Cardiac muscle cell (in vitro differentiated cells and primary cell): ENCODE measurements at regions not wholly inside any gene's neighbourhood (a gene's known extent, or its start where the extent isn't known, plus 50 kb on each side); places are given as distances from the start of the nearest gene placed in this dataset.
"Not testable (repeated sequence)": the region's sequence is repeated elsewhere in the genome, so short reads cannot be mapped to it uniquely, and the experiment has no call there.

ENCODE experiments used
- DNase-seq, 2 donors: peaks; one replicate each; pipeline versions ENCODE4 v3.0.0 to v3.0.0-alpha.2; 2010 to 2017; ENCODE audit warnings: low read depth in 1 of 2, low spot score in 1 of 2
- H3K27ac ChIP-seq: fragments of 200-600 bp; sonication (generic); 2 replicates; pipeline ENCODE4 v1.5.1; 2016
- H3K27me3 ChIP-seq: fragments of 200-600 bp; sonication (generic); 2 replicates; pipeline ENCODE4 v1.6.0; 2016; ENCODE audit warnings: control low read depth
- H3K36me3 ChIP-seq: fragments of 200-600 bp; sonication (generic); 2 replicates; pipeline ENCODE4 v1.5.1; 2016; ENCODE audit warnings: control low read depth
- H3K4me1 ChIP-seq: fragments of 200-600 bp; sonication (generic); 2 replicates; pipeline ENCODE4 v1.8.1; 2017; ENCODE audit warnings: low read depth, mild to moderate bottlenecking, mixed run types
- H3K4me3 ChIP-seq: fragments of 200-600 bp; sonication (generic); 2 replicates; pipeline ENCODE4 v1.5.1; 2016; ENCODE audit warnings: mild to moderate bottlenecking
- H3K9me3 ChIP-seq: fragments of 200-600 bp; sonication (generic); 2 replicates; pipeline ENCODE4 v1.5.1; 2017; ENCODE audit warnings: low read depth, mild to moderate bottlenecking, control low read depth
- TF ChIP-seq, protein P1 (sequence below): IDR thresholded peaks from 2 replicates; pipeline ENCODE4 v1.5.1; 2012; ENCODE audit warnings: low read depth, mild to moderate bottlenecking, low read length

DNA sequence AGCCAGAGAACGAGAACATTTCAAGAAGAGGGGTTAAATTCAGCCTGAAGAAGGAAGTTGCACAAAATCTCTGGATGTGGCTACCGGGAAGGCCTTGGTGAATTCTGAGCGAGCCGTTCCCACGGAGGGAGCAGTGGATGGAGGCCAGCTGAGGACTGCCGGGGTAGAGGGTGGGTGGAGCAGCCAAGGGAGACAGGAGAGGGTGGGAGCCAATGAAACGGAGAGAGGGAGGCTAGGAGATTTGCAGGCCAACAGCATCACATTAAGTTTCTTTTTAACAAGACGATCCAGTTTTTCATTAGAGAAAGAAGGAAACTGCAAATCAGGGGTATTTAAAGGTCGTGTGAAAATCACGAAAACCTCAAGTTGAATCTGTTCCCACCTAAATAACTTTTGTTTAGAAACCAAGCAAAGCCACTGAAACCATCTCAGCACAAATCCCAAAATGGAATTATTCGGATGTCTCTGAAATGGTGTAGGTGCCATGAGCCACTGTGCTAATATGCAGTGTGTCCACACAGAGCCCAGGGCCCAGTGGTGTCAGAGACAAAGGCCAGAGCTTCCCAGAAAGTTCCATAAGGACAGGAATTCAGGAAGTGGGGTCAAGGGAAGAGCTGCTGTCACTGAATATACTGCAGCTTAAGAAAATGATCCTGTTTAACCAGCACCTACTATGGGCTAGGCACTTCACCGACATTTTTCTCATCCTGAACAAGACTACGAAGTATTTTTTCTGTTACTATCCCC, 59.7 kb upstream of the SLC35C1 start:
- DNase-seq: peak; percentile 46 to 73
- no peaks in the 10 kb centered on the region for H3K27me3 ChIP-seq
- H3K4me1 ChIP-seq: peaks cover 31% of the 10 kb centered on the region
- H3K9me3 ChIP-seq: no peaks in the 10 kb centered on the region
- H3K36me3 ChIP-seq: no peaks in the 10 kb centered on the region
- TF ChIP-seq, protein P1, sequence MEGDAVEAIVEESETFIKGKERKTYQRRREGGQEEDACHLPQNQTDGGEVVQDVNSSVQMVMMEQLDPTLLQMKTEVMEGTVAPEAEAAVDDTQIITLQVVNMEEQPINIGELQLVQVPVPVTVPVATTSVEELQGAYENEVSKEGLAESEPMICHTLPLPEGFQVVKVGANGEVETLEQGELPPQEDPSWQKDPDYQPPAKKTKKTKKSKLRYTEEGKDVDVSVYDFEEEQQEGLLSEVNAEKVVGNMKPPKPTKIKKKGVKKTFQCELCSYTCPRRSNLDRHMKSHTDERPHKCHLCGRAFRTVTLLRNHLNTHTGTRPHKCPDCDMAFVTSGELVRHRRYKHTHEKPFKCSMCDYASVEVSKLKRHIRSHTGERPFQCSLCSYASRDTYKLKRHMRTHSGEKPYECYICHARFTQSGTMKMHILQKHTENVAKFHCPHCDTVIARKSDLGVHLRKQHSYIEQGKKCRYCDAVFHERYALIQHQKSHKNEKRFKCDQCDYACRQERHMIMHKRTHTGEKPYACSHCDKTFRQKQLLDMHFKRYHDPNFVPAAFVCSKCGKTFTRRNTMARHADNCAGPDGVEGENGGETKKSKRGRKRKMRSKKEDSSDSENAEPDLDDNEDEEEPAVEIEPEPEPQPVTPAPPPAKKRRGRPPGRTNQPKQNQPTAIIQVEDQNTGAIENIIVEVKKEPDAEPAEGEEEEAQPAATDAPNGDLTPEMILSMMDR: no peak
- no peak overlapping the region for H3K4me3 ChIP-seq
- H3K27ac ChIP-seq: peak overlapping the region; percentile 44

DNA sequence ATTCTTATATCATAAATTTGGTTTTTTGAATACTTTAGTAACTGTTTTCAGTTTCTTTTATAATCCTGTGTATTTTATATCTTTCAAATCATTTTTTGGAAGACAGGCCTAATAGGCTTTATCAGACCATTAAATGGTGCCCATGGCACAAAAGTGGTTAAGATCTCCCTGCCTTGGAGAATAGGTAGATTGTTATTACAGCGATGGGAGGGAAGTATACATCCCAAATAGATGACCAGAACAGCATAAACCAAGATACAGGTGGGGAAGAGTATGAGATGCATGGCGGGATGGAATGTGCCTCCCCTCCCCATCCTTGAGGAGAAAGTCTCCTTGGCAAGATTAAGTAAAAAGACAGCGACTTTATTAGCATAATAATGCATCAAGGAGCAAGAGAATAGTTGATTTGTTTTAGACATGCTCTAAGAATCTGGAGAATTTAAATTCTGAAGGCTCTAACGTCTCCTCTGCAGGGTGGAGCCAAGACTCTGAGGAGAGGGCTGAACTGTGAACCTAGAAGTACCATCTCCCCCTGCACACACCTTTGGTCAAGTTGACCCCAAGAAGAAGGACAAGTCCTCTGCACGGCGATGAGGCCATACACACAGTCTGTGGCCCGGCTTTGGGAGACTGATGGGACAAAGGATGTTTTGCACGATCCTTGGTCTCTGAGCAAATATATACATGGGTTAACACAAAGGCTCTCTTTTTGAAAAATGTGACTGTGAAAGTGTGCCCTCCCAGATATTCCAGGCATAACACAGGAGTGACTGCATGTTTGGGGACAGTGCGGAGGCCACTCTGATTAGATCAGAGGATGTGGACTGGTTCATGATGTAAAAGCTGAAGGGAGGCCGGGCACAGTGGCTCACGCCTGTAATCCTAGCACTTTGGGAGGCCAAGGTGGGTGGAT, 61.1 kb upstream of the SLC35C1 start:
- H3K27me3 ChIP-seq: no peaks in the 10 kb centered on the region
- no peak for DNase-seq
- H3K36me3 ChIP-seq: no peaks in the 10 kb centered on the region
- no peak overlapping the region for H3K27ac ChIP-seq
- TF ChIP-seq, protein P1: no peak
- H3K4me3 ChIP-seq: no peak overlapping the region
- H3K4me1 ChIP-seq: peaks cover 29% of the 10 kb centered on the region
- no peaks in the 10 kb centered on the region for H3K9me3 ChIP-seq

DNA sequence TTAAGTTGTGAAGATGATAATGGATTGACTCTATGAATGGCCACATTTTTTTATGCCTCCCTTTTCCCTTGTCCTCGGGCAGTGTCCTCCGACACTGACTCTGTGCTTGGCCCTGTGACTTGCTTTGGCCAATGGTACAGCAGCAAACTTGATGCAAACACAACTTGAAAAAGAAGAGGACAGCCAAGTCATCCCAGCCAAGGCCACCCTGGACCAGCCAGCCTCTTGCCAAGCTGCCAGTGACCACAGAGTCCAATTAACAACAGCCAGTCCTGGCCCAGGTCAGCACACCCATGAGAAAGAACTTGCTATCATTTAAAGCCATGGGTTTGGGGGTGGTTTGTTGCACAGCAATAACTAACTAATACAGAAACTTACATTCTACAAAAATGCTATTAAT, 63.4 kb upstream of the SLC35C1 start:
- no peak overlapping the region for H3K4me3 ChIP-seq
- no peak for DNase-seq
- H3K27ac ChIP-seq: peak overlapping the region; percentile 78
- no peaks in the 10 kb centered on the region for H3K9me3 ChIP-seq
- TF ChIP-seq, protein P1: no peak
- no peaks in the 10 kb centered on the region for H3K27me3 ChIP-seq
- peaks cover 29% of the 10 kb centered on the region for H3K4me1 ChIP-seq
- no peaks in the 10 kb centered on the region for H3K36me3 ChIP-seq

DNA sequence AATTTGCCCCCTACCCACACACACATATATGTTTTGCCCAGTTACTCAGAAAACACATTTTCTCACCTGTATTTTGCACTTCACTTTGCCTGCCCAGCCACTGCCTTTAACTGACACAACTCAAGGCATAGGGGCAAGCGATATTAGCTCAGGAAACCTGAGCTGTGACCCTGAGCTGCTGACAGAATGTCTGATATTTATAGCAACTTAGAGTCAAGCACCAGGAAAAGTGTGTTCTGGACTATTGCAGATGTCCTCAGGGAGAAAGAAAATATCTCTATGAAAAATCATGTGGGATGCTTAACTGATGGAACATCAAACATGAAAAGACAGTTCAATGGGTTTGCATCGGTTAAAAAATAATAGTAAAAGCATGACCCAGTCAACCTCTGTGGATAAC, 63.9 kb upstream of the SLC35C1 start:
- DNase-seq: peak in 1 of 2 donors; percentile 64
- TF ChIP-seq, protein P1: no peak
- H3K4me1 ChIP-seq: peaks cover 29% of the 10 kb centered on the region
- H3K27me3 ChIP-seq: no peaks in the 10 kb centered on the region
- H3K27ac ChIP-seq: peak overlapping the region; percentile 78
- no peaks in the 10 kb centered on the region for H3K9me3 ChIP-seq
- no peaks in the 10 kb centered on the region for H3K36me3 ChIP-seq
- H3K4me3 ChIP-seq: no peak overlapping the region

DNA sequence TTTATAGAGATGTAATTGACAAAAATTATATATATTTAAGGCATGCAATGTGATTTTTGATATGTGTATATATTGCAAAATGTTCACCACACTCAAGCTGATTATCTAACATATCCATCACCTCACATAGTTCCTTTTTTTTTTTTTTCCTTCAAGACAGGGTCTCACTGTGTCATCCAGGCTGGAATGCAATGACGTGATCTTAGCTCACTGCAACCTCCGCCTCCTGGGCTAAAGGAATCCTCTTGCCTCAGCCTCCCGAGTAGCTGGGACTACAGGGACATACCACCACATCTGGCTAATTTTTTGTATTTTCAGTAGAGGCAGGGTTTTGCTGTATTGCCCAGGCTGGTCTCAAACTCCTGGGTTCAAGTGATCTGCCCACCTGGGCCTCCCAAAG, 65.1 kb upstream of the SLC35C1 start:
- DNase-seq: peak in 1 of 2 donors; percentile 25
- H3K27me3 ChIP-seq: no peaks in the 10 kb centered on the region
- TF ChIP-seq, protein P1: no peak
- H3K36me3 ChIP-seq: no peaks in the 10 kb centered on the region
- H3K9me3 ChIP-seq: no peaks in the 10 kb centered on the region
- peak overlapping the region; percentile 78 for H3K27ac ChIP-seq
- no peak overlapping the region for H3K4me3 ChIP-seq
- H3K4me1 ChIP-seq: peaks cover 23% of the 10 kb centered on the region

DNA sequence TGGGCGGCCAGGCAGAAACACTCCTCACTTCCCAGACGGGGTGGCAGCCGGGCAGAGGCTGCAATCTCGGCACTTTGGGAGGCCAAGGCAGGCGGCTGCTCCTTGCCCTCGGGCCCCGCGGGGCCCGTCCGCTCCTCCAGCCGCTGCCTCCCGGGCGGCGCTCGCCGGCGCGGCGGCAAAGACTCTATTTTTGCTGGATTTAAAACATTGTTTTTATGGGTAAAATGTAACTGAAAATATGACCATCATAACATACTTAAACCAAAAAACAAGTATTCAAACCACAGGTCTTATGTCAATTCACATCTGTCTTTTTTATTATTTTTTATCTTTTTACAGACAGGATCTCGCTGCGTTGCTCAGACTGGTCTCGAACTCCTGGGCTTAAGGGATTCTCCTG, 65.9 kb upstream of the SLC35C1 start:
- not testable (repeated sequence) for DNase-seq, H3K27me3 ChIP-seq, H3K27ac ChIP-seq, H3K9me3 ChIP-seq, H3K4me3 ChIP-seq, H3K36me3 ChIP-seq
- H3K4me1 ChIP-seq: peaks cover 23% of the 10 kb centered on the region

DNA sequence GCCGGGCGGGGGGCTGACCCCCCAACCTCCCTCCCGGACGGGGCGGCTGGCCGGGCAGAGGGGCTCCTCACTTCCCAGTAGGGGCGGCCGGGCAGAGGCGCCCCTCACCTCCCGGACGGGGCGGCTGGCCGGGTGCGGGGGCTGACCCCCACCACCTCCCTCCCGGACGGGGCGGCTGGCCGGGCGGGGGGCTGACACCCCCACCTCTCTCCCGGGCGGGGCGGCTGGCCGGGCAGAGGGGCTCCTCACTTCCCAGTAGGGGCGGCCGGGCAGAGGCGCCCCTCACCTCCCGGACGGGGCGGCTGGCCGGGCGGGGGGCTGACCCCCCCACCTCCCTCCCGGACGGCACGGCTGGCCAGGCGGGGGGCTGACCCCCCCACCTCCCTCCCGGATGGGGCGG, 66.8 kb upstream of the SLC35C1 start:
- H3K4me3 ChIP-seq, H3K36me3 ChIP-seq, H3K27ac ChIP-seq, DNase-seq, H3K27me3 ChIP-seq, H3K9me3 ChIP-seq: not testable (repeated sequence)
- peaks cover 23% of the 10 kb centered on the region for H3K4me1 ChIP-seq
